ENCODE measurements at regions not wholly inside any gene's neighbourhood (a gene's known extent, or its start where the extent isn't known, plus 50 kb on each side); places are given as distances from the start of the nearest gene placed in this dataset.

- no peak for TF ChIP-seq CTCF (IDR thresholded peaks at IDR 0.05)
- TF ChIP-seq POLR2A (IDR thresholded peaks at IDR 0.05), result no peak
These were observed 189.6 kb upstream of the SFSWAP start for GRCh38 chr12:131521326-131521725.
